Tibial nerve (tissue), 4 donors: ENCODE measurements at regions not wholly inside any gene's neighbourhood (a gene's known extent, or its start where the extent isn't known, plus 50 kb on each side); places are given as distances from the start of the nearest gene placed in this dataset.

ENCODE experiments used
- DNase-seq, 2 donors: peaks; one replicate each; pipeline ENCODE4 v3.0.0-alpha.2; 2019; ENCODE audit warnings: low spot score in 2 of 2
- H3K27ac ChIP-seq, 4 donors: fragments of 200-600 bp; sonication (generic) in 3 of 4; one replicate each; pipeline ENCODE4 v1.5.1; 2017 to 2019; ENCODE audit warnings: mild to moderate bottlenecking in 1 of 4
- H3K27me3 ChIP-seq, 2 donors: fragments of 200-600 bp; sonication (generic) in 1 of 2; one replicate each; pipeline versions ENCODE4 v1.5.1 to v1.6.0; 2017 to 2019
- H3K36me3 ChIP-seq, 3 donors: fragments of 200-600 bp; sonication (generic); one replicate each; pipeline ENCODE4 v1.5.1; 2018 to 2019
- H3K4me1 ChIP-seq, 4 donors: fragments of 200-600 bp; sonication (generic) in 3 of 4; one replicate each; pipeline ENCODE4 v1.5.1; 2017 to 2019
- H3K4me3 ChIP-seq, 4 donors: fragments of 200-600 bp; sonication (generic) in 3 of 4; one replicate each; pipeline ENCODE4 v1.5.1; 2017 to 2019; ENCODE audit warnings: mild to moderate bottlenecking in 1 of 4, moderate library complexity in 1 of 4
- H3K9me3 ChIP-seq, 4 donors: fragments of 200-600 bp; sonication (generic) in 3 of 4; one replicate each; pipeline ENCODE4 v1.5.1; 2017 to 2019
- EP300 ChIP-seq, 2 donors: sonication (generic); formaldehyde crosslinking; IDR thresholded peaks; one replicate each; pipeline ENCODE4 v1.6.1; 2017; ENCODE audit warnings: antibody characterized with exemption in 2 of 2, mild to moderate bottlenecking in 1 of 2
- POLR2A ChIP-seq, 2 donors: fragments of 450-650 bp; IDR thresholded peaks; one replicate each; pipeline ENCODE4 v1.6.1; 2017; ENCODE audit warnings: antibody characterized with exemption in 2 of 2, mild to moderate bottlenecking in 2 of 2, moderate library complexity in 2 of 2
- WGBS, 2 donors: methylation state at CpG; one replicate each; pipeline ENCODE4 v1.1.5; 2018; 5-methylcytosine and 5-hydroxymethylcytosine counted together
- TF ChIP-seq, protein P1 (sequence below), 5 experiments: fragments of 200-600 bp in 3 of 5; fragments of 450-650 bp in 2 of 5; sonication (generic) in 3 of 5; IDR thresholded peaks; one replicate each; pipeline ENCODE4 v1.5.1; 2016 to 2019; ENCODE audit warnings: antibody characterized with exemption in 5 of 5, mild to moderate bottlenecking in 3 of 5, moderate library complexity in 2 of 5

GRCh38 chr1:36656271-36656670 lies 173.6 kb upstream of the CSF3R start:
- no peak for DNase-seq
- TF ChIP-seq EP300 (IDR thresholded peaks at IDR 0.05): no peak
- no peak for TF ChIP-seq POLR2A (IDR thresholded peaks at IDR 0.05)
- TF ChIP-seq, protein P1, sequence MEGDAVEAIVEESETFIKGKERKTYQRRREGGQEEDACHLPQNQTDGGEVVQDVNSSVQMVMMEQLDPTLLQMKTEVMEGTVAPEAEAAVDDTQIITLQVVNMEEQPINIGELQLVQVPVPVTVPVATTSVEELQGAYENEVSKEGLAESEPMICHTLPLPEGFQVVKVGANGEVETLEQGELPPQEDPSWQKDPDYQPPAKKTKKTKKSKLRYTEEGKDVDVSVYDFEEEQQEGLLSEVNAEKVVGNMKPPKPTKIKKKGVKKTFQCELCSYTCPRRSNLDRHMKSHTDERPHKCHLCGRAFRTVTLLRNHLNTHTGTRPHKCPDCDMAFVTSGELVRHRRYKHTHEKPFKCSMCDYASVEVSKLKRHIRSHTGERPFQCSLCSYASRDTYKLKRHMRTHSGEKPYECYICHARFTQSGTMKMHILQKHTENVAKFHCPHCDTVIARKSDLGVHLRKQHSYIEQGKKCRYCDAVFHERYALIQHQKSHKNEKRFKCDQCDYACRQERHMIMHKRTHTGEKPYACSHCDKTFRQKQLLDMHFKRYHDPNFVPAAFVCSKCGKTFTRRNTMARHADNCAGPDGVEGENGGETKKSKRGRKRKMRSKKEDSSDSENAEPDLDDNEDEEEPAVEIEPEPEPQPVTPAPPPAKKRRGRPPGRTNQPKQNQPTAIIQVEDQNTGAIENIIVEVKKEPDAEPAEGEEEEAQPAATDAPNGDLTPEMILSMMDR (IDR thresholded peaks at IDR 0.05): no peak
- no peak overlapping the region for H3K27ac ChIP-seq
- H3K4me3 ChIP-seq: no peak overlapping the region
- 57 to 88% methylated on average over 2 of the region's 2 CpGs for WGBS, 2 donors
- no peaks in the 10 kb centered on the region for H3K36me3 ChIP-seq
- no peaks in the 10 kb centered on the region for H3K27me3 ChIP-seq
- no peaks in the 10 kb centered on the region for H3K9me3 ChIP-seq
- peaks cover 0 to 14% (median 2%) of the 10 kb centered on the region in 4 donors for H3K4me1 ChIP-seq

DNA sequence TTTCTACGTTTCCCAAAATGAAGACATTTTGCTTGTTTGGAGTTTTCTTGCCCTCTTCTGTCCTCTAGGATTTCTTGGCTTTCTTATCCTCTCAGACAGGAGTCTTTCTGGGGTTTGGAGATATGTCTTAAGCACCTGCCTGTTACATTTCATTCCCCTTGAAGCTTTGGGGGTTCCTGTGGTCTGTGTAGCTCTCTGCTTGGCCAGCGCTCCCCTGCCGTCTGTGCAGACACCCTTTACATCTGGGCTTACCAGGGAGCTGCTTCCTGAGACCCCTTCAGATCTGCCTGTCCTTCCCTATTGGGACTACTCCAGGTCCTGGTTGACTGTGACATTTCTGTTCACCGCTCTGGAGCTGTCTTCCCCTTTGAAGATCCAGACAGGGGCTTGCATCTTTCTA lies 171.9 kb upstream of the CSF3R start:
- Histone ChIP-seq H3K4me3 (no peak overlapping the region), H3K27me3 (no peaks in the 10 kb centered on the region), H3K9me3 (no peaks in the 10 kb centered on the region), H3K36me3 (no peaks in the 10 kb centered on the region), H3K27ac (peak overlapping the region in 2 of 4 donors; percentile 52 to 65), H3K4me1 (peaks cover 0 to 14% (median 2%) of the 10 kb centered on the region in 4 donors)
- DNase-seq: no peak
- TF ChIP-seq POLR2A (IDR thresholded peaks at IDR 0.05): no peak
- TF ChIP-seq EP300 (IDR thresholded peaks at IDR 0.05): no peak
- TF ChIP-seq, protein P1 (IDR thresholded peaks at IDR 0.05): no peak
- 48 to 55% methylated on average over 4 of the region's 4 CpGs for WGBS, 2 donors

DNA sequence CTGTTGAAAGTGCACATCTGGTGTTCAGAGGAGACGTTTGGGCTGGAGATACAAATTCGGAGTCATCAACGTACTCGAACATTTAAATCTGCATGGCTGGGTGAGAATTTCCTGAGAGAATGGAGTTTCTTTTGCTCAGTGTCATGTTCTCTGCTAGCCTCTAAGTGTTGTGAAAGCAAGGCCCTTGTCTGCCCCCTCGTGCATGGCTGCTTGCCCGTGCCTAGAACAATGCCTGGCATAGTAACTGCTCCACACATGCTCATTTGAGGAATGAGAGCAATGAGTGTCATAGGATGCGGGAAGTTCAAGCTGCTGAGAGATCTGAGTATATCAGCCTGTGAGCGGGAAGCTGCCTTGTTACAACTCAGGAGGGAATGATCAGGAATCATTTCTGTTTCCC lies 171.1 kb upstream of the CSF3R start:
- Histone ChIP-seq H3K36me3 (no peaks in the 10 kb centered on the region), H3K4me1 (peaks cover 0 to 14% (median 2%) of the 10 kb centered on the region in 4 donors), H3K27me3 (no peaks in the 10 kb centered on the region), H3K9me3 (no peaks in the 10 kb centered on the region), H3K27ac (peak overlapping the region; percentile 7 to 69 (median 44)), H3K4me3 (no peak overlapping the region)
- peak; percentile 45 to 82 for TF ChIP-seq EP300 (IDR thresholded peaks at IDR 0.05)
- no peak for TF ChIP-seq POLR2A (IDR thresholded peaks at IDR 0.05)
- TF ChIP-seq, protein P1 (IDR thresholded peaks at IDR 0.05): peak in 3 of 5 experiments; percentile 21 to 40 (median 21)
- DNase-seq: peak; percentile 7 to 25
- 24 to 35% methylated on average over 8 of the region's 8 CpGs for WGBS, 2 donors

DNA sequence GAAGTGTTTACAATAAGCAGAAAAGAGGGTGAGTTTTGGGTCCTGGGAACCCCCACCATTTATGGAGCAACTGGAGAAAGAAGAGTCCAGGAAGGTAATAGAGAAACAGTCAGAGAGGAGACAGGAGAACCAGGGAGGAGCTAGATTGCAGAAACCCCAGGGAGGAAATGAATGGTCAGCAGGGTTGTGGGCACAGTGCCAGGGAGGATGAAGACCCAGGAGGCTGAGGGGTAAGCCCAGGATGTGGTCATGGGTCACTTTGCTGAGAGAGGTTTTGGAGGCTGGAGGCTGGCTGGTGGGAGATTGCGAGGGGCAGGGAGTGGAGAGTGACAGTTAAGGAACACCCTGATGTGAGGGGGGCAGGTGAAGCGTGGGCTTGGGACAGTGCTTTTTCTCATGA lies 169.9 kb upstream of the CSF3R start:
- Histone ChIP-seq H3K27ac (no peak overlapping the region), H3K9me3 (no peaks in the 10 kb centered on the region), H3K27me3 (no peaks in the 10 kb centered on the region), H3K4me3 (no peak overlapping the region), H3K36me3 (no peaks in the 10 kb centered on the region), H3K4me1 (peaks cover 0 to 14% (median 2%) of the 10 kb centered on the region in 4 donors)
- TF ChIP-seq, protein P1 (IDR thresholded peaks at IDR 0.05): no peak
- 84 to 90% methylated on average over 2 of the region's 2 CpGs for WGBS, 2 donors
- DNase-seq: no peak

- no peak overlapping the region for H3K4me3 ChIP-seq
- no peaks in the 10 kb centered on the region for H3K27me3 ChIP-seq
- TF ChIP-seq, protein P1 (IDR thresholded peaks at IDR 0.05): no peak
- TF ChIP-seq EP300 (IDR thresholded peaks at IDR 0.05): no peak
- no peak for TF ChIP-seq POLR2A (IDR thresholded peaks at IDR 0.05)
- peaks cover 0 to 14% (median 2%) of the 10 kb centered on the region in 4 donors for H3K4me1 ChIP-seq
- no peaks in the 10 kb centered on the region for H3K9me3 ChIP-seq
- no peak overlapping the region for H3K27ac ChIP-seq
- DNase-seq: no peak
- H3K36me3 ChIP-seq: no peaks in the 10 kb centered on the region
- WGBS, 2 donors: 79 to 88% methylated on average over 2 of the region's 2 CpGs
These were observed 169.3 kb upstream of the CSF3R start for GRCh38 chr1:36652011-36652410.
